ENCODE measurements at regions not wholly inside any gene's neighbourhood (a gene's known extent, or its start where the extent isn't known, plus 50 kb on each side); places are given as distances from the start of the nearest gene placed in this dataset.

DNA sequence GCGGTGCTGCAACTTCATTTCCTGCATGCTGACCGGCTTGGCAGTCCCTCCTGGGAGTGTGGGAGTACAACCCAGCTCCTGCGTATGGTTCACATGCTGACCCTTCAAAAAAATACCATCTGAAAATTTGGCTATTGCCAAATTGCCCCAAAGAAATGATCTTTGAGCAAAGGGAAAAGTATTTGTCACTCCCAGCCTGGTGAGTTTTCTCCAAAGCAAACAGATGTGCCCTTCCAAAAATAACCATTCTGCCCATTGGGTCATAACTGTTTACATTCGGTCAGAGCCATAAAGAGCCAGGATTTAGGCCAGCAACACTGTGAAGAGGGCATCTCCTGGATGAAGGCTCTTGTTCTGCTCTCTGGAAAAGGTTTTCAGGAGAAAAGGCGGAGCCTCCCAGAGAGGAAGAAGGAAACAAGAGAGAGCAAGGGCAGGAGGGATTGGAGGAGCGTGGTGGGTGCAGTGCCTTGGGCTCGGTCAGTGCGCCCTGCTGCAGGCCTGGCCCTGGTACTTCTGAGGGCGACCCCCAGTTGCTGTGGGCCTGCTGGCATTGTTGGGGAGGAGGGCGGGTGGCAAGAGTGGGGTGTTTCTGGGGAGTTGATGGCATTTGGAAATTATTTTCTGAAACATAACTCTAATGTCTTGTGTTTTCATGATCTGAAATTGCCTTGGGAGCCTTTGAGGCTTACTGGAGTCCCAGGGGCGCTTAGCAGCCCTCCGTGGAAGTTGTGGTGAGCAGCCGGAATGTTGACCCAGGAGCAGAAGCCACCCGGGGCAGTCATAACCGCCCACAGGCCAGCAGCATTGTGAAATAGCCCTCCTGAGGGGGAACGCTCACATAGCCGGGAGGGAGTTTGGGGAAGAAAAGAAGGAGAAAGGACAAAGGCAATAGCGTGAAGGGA lies 248.4 kb downstream of the MYLK4 start:
- DNase-seq = no peak

DNA sequence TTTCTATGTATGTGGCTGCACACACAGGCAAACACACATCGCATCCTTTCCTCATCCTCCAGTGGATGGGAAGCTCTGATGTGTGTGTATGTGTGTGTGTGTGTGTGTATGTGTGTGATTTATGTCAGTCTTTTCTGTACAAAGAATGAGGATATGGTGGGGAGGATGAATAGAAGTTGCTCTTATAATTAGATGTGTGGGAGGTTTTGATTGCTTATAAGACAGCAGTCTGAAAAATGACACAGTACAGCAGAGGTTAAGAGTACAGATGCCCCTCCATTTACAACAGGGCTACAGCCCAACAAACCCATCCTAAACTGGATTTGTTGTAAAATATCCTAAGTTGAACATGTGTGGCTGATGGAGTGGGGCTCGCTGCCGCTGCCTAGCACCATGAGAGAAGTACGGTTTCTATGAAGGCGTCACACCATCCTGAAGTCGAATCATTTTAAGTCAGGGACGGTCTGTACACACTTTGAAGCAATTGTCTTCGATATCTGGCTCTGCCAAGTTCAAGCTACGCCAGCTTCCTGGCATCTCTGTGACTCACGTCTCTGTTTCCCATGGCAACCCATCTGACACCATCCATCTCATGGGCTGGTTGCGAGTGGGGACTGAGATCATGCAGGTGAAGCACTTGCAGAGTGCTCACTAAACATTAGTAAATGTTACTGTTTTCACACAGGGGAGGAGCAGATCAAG lies 252.6 kb downstream of the MYLK4 start:
- DNase-seq = no peak

GRCh38 chr6:2496291-2496690 lies 250.9 kb upstream of the GMDS start:
- DNase-seq = no peak

- no peak for DNase-seq
Measured at GRCh38 chr6:2492686-2493523, 247.5 kb upstream of the GMDS start.

GRCh38 chr6:2491137-2491536 lies 245.7 kb upstream of the GMDS start:
- DNase-seq = no peak

GRCh38 chr6:2488578-2488977 lies 243.2 kb upstream of the GMDS start:
- DNase-seq = no peak

DNA sequence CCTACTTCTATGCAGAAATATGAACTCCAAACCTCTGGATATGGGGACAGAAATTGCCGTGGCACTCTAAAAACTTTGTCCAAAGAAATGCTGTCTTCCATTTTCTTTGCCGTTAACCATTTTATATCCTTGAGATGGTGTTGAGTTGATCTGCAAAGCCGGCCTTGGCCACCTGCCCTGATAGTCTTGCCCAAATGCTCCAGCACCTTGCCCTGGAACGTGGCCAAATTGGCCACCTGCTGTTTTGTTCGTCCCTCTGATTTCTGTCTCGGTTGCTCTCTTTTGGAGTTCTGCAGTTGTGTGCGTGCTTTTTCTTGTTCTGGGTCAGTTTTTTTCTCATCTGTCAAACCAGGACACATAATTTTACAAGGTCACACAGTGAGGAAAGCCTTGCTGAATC lies 239.7 kb upstream of the GMDS start:
- DNase-seq = no peak

GRCh38 chr6:2482773-2483172 lies 237.4 kb upstream of the GMDS start:
- DNase-seq = no peak

GRCh38 chr6:2481307-2481706 lies 235.9 kb upstream of the GMDS start:
- DNase-seq = no peak

- DNase-seq = no peak
Measured at GRCh38 chr6:2480267-2480966, 235.0 kb upstream of the GMDS start.

- DNase-seq = no peak
Measured at GRCh38 chr6:2478200-2478599, 232.8 kb upstream of the GMDS start.

GRCh38 chr6:2477666-2478065 lies 232.3 kb upstream of the GMDS start:
- no peak for DNase-seq

GRCh38 chr6:2477250-2477649 lies 231.8 kb upstream of the GMDS start:
- DNase-seq = no peak

DNA sequence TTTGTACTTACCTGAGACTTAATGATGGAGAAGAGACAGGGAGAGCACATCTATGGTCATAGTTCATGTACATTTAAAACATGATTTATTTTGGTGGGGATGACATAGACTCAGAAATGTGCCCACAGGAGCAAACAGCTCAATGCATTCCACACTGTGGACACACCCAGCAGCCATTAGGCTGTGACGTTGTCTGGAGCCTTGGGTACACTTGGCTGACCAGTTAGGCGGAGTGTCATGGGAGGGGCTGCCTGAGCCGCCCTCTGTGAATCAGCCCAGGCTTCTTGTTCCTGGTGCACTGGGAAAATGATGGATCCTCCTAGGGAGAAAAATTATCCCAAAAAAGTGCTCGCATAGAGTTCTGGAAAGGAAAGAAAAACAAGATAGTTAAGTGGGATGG lies 231.0 kb upstream of the GMDS start:
- no peak for DNase-seq

- DNase-seq = no peak
Measured at GRCh38 chr6:2471472-2471871, 226.1 kb upstream of the GMDS start.

DNA sequence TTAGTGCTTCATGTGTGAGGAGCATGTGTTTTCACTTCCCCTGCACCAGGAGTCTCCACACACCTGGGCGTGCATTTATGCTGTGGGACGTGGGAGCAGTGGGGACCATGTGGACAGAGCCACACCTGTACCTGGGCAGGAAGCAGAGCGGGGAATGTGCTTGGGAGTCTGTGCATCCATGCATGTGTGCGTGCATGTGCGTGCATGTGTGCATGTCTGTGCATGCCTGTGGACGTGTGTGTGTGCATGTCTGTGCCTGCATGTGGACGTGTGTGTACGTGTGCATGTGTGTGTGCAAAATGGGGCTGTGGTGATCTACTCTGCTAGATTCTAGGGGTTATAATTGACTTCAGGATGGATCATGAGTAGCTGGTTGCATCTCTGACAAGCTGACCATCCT lies 224.0 kb upstream of the GMDS start:
- no peak for DNase-seq

- no peak for DNase-seq
Measured at GRCh38 chr6:2468601-2468955, 223.2 kb upstream of the GMDS start.

- DNase-seq = no peak
Measured at GRCh38 chr6:2467929-2468600, 222.7 kb upstream of the GMDS start.

GRCh38 chr6:2465336-2465735 lies 219.9 kb upstream of the GMDS start:
- no peak for DNase-seq

DNA sequence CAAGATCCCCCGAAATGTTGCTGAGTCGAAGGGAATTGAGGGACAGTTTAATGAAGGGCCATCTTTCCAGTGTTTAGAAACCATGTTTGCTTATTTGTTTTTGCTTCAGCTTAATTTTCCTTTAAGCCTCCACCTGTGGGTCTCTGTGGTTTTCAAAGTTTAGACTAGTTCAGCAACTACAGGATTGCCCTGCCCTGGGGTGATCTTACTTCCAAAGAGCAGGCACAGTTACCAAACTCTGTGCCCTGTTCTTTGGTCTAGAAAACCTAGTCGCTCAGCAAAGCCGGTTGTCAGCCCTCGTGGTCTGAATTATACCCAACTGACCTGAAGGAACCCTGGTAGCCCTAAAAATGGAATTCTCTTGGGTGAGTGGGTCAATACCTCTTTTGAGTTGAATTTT lies 219.2 kb upstream of the GMDS start:
- no peak for DNase-seq

GRCh38 chr6:2462831-2463230 lies 217.4 kb upstream of the GMDS start:
- no peak for DNase-seq

GRCh38 chr6:2460216-2460745 lies 214.9 kb upstream of the GMDS start:
- DNase-seq = no peak
